NB4 (cell line): ENCODE measurements at regions not wholly inside any gene's neighbourhood (a gene's known extent, or its start where the extent isn't known, plus 50 kb on each side); places are given as distances from the start of the nearest gene placed in this dataset.

Experiments used
- MYC ChIP-seq: IDR thresholded peaks from 2 replicates; pipeline ENCODE4 v1.6.1; 2011; ENCODE audit warnings: low read depth, low read length
- POLR2A ChIP-seq: IDR thresholded peaks from 2 replicates; pipeline ENCODE4 v1.6.1; 2011; ENCODE audit warnings: mild to moderate bottlenecking; ENCODE audit not compliant: insufficient read length; ENCODE audit errors: extremely low read depth
- TF ChIP-seq, protein P1 (sequence below): IDR thresholded peaks from one replicate; pipeline ENCODE4 v1.5.1; 2012; ENCODE audit warnings: low read depth, low read length
- TF ChIP-seq, protein P2 (sequence below): IDR thresholded peaks from 2 replicates; pipeline ENCODE4 v1.6.1; 2011; ENCODE audit warnings: low read depth, low read length

DNA sequence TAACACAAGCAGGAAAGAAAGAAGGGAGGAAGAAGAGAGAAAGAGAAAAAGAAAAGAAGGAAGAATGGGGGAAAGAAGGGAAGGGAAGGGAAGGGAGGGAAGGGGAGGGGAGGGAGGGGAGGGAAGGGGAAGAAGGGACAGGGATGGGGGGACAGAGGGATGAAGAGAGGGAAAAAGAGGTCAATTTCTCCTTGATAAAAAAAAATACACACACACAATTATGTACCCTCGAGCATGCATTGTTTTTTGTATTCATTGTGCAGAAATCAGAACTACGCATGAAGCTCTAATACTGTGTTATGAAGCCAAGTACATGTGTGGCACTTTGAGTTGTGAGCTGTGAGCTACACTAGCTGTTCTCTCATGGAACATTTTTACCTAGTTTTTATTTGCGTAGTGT, 274.9 kb upstream of the CDH18 start:
- TF ChIP-seq, protein P1, sequence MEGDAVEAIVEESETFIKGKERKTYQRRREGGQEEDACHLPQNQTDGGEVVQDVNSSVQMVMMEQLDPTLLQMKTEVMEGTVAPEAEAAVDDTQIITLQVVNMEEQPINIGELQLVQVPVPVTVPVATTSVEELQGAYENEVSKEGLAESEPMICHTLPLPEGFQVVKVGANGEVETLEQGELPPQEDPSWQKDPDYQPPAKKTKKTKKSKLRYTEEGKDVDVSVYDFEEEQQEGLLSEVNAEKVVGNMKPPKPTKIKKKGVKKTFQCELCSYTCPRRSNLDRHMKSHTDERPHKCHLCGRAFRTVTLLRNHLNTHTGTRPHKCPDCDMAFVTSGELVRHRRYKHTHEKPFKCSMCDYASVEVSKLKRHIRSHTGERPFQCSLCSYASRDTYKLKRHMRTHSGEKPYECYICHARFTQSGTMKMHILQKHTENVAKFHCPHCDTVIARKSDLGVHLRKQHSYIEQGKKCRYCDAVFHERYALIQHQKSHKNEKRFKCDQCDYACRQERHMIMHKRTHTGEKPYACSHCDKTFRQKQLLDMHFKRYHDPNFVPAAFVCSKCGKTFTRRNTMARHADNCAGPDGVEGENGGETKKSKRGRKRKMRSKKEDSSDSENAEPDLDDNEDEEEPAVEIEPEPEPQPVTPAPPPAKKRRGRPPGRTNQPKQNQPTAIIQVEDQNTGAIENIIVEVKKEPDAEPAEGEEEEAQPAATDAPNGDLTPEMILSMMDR, result no peak
- TF ChIP-seq POLR2A, result no peak
- TF ChIP-seq, protein P2, sequence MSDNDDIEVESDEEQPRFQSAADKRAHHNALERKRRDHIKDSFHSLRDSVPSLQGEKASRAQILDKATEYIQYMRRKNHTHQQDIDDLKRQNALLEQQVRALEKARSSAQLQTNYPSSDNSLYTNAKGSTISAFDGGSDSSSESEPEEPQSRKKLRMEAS, result no peak
- no peak for TF ChIP-seq MYC
